GM23338 (cell line): ENCODE measurements at regions not wholly inside any gene's neighbourhood (a gene's known extent, or its start where the extent isn't known, plus 50 kb on each side); places are given as distances from the start of the nearest gene placed in this dataset.

ENCODE experiments used
- ATAC-seq: fragments of 200-7000 bp; cut with Tn5 transposase; 3 replicates; pipeline ENCODE4 v1.9.1; 2020
- DNase-seq: peaks from one replicate; pipeline ENCODE4 v3.0.0-alpha.2; 2015; ENCODE audit warnings: low spot score
- H2AFZ ChIP-seq: fragments of 200-600 bp; sonication (generic); 2 replicates; pipeline ENCODE4 v1.8.0; 2016; ENCODE audit warnings: antibody characterized with exemption, mild to moderate bottlenecking, moderate library complexity
- H3F3A ChIP-seq: fragments of 200-600 bp; sonication (generic); replicated peaks from 2 replicates; pipeline ENCODE4 v1.8.0; 2017; ENCODE audit warnings: antibody characterized with exemption, mixed run types, low read depth
- H3K27ac ChIP-seq: fragments of 200-600 bp; sonication (generic); 2 replicates; pipeline ENCODE4 v1.6.1; 2016; ENCODE audit warnings: low read depth
- H3K27me3 ChIP-seq: fragments of 200-600 bp; sonication (generic); 2 replicates; pipeline ENCODE4 v1.8.0; 2016; ENCODE audit warnings: mild to moderate bottlenecking, mixed run types, moderate library complexity; ENCODE audit not compliant: insufficient read depth
- H3K36me3 ChIP-seq: fragments of 200-600 bp; sonication (generic); 2 replicates; pipeline ENCODE4 v1.8.0; 2016; ENCODE audit warnings: mild to moderate bottlenecking; ENCODE audit not compliant: insufficient read depth
- H3K4me1 ChIP-seq: fragments of 200-600 bp; sonication (generic); 2 replicates; pipeline ENCODE4 v1.8.0; 2016; ENCODE audit warnings: mild to moderate bottlenecking, moderate library complexity; ENCODE audit not compliant: insufficient read depth
- H3K4me2 ChIP-seq: fragments of 200-600 bp; sonication (generic); 2 replicates; pipeline ENCODE4 v1.7.1; 2017; ENCODE audit warnings: mixed run types
- H3K4me3 ChIP-seq: fragments of 200-600 bp; sonication (generic); 2 replicates; pipeline ENCODE4 v1.6.1; 2016; ENCODE audit warnings: mixed run types
- H3K79me2 ChIP-seq: fragments of 200-600 bp; sonication (generic); replicated peaks from 2 replicates; pipeline ENCODE4 v1.8.0; 2017; ENCODE audit warnings: mild to moderate bottlenecking; ENCODE audit not compliant: insufficient read depth
- H3K9me2 ChIP-seq: fragments of 200-600 bp; sonication (generic); 2 replicates; pipeline ENCODE4 v1.8.0; 2017; ENCODE audit not compliant: insufficient read depth
- H4K20me1 ChIP-seq: fragments of 200-600 bp; sonication (generic); replicated peaks from 2 replicates; pipeline ENCODE4 v1.8.0; 2017; ENCODE audit warnings: mild to moderate bottlenecking; ENCODE audit not compliant: insufficient read depth
- H3K27ac Mint-ChIP-seq: 2 replicates; pipeline ENCODE4 v1.8.0; 2020; ENCODE audit warnings: inconsistent platforms, mild to moderate bottlenecking, moderate library complexity, mixed read lengths
- H3K27me3 Mint-ChIP-seq: 3 replicates; pipeline ENCODE4 v1.8.0; 2022; ENCODE audit warnings: low read depth, mild to moderate bottlenecking, moderate library complexity, mixed read lengths, inconsistent platforms; ENCODE audit not compliant: insufficient read depth, poor library complexity
- H3K36me3 Mint-ChIP-seq: 3 replicates; pipeline ENCODE4 v1.8.0; 2021; ENCODE audit warnings: low read depth, mild to moderate bottlenecking, inconsistent platforms, moderate library complexity, mixed read lengths
- H3K4me1 Mint-ChIP-seq: 3 replicates; pipeline ENCODE4 v1.8.0; 2020; ENCODE audit warnings: mild to moderate bottlenecking, inconsistent platforms, mixed read lengths
- H3K4me3 Mint-ChIP-seq: 3 replicates; pipeline ENCODE4 v1.8.0; 2021; ENCODE audit warnings: moderate library complexity, mild to moderate bottlenecking, inconsistent platforms, mixed read lengths
- H3K9me3 Mint-ChIP-seq: 3 replicates; pipeline ENCODE4 v1.8.0; 2020; ENCODE audit warnings: moderate library complexity, mild to moderate bottlenecking, inconsistent platforms, mixed read lengths
- CREB1 ChIP-seq: fragments of 250-450 bp; sonication (Bioruptor Pico); IDR thresholded peaks from 2 replicates; pipeline ENCODE4 v1.5.0; 2020; ENCODE audit warnings: low read depth, mild to moderate bottlenecking, moderate library complexity
- CTCF ChIP-seq, 2 experiments: fragments of 200-600 bp in 1 of 2; sonication (generic) in 1 of 2; conservative IDR thresholded peaks; 2 replicates each; pipeline versions ENCODE4 v1.5.1 to v1.6.1; 2016 to 2017; ENCODE audit warnings: antibody characterized with exemption in 2 of 2, low read depth in 2 of 2, mild to moderate bottlenecking in 2 of 2, moderate library complexity in 1 of 2
- ETS1 ChIP-seq: IDR thresholded peaks from 2 replicates; pipeline ENCODE4 v1.6.1; 2016; ENCODE audit warnings: antibody characterized with exemption
- EZH2 ChIP-seq: fragments of 200-600 bp; sonication (generic); IDR thresholded peaks from one replicate; pipeline ENCODE4 v1.8.0; 2017; ENCODE audit warnings: antibody characterized with exemption, mild to moderate bottlenecking, low read depth; ENCODE audit not compliant: unreplicated experiment
- EZH2phosphoT487 ChIP-seq: fragments of 200-600 bp; sonication (generic); IDR thresholded peaks from one replicate; pipeline ENCODE4 v1.8.1; 2018; ENCODE audit warnings: antibody characterized with exemption; ENCODE audit not compliant: unreplicated experiment
- JUNB ChIP-seq: IDR thresholded peaks from one replicate; pipeline ENCODE4 v1.6.1; 2016; ENCODE audit warnings: antibody characterized with exemption; ENCODE audit not compliant: unreplicated experiment
- NANOG ChIP-seq: IDR thresholded peaks from 2 replicates; pipeline ENCODE4 v1.6.1; 2016; ENCODE audit warnings: antibody characterized with exemption, borderline replicate concordance
- STAT1 ChIP-seq: IDR thresholded peaks from one replicate; pipeline ENCODE4 v1.6.1; 2016; ENCODE audit warnings: antibody characterized with exemption; ENCODE audit not compliant: unreplicated experiment
- ZNF114 ChIP-seq: fragments of 250-450 bp; sonication (Bioruptor Pico); IDR thresholded peaks from 2 replicates; pipeline ENCODE4 v1.5.0; 2020; ENCODE audit warnings: mild to moderate bottlenecking, moderate library complexity
- ZNF331 ChIP-seq: fragments of 250-450 bp; sonication (Bioruptor Pico); IDR thresholded peaks from 2 replicates; pipeline ENCODE4 v1.5.0; 2020; ENCODE audit warnings: low read depth, mild to moderate bottlenecking, moderate library complexity
- TF ChIP-seq, protein P1 (sequence below): IDR thresholded peaks from one replicate; pipeline ENCODE4 v1.6.1; 2018; ENCODE audit warnings: antibody characterized with exemption; ENCODE audit not compliant: unreplicated experiment
- TF ChIP-seq, protein P2 (sequence below): fragments of 250-450 bp; sonication (Bioruptor Pico); IDR thresholded peaks from 2 replicates; pipeline ENCODE4 v1.5.0; 2020; ENCODE audit warnings: mild to moderate bottlenecking, moderate library complexity

DNA sequence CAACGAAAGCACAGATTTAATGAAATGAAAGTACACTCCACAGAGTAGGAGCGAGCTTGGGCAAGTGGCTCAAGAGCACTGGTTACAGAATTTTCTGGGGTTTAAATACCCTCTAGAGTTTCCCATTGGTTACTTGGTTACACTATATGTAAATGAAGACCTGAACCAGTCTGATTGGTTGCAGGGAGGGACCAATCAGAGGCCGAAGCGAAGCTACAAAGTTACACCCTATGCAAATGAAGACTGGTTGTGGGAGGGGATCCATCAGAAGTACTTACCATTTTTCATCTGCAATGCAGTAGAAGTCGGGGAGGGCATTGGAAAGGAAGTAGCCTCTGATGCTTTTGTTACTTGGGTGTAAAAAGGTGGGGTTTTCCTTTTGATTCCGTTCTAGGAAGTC, 132.0 kb downstream of the PMP22 start:
- H3K4me3 Mint-ChIP-seq, result no peak overlapping the region
- no peak for DNase-seq
- no peak overlapping the region for H3K27ac Mint-ChIP-seq
- peaks cover 17% of the 10 kb centered on the region; the same call in 2 of the 3 replicates for H3K9me3 Mint-ChIP-seq
- TF ChIP-seq, protein P1, sequence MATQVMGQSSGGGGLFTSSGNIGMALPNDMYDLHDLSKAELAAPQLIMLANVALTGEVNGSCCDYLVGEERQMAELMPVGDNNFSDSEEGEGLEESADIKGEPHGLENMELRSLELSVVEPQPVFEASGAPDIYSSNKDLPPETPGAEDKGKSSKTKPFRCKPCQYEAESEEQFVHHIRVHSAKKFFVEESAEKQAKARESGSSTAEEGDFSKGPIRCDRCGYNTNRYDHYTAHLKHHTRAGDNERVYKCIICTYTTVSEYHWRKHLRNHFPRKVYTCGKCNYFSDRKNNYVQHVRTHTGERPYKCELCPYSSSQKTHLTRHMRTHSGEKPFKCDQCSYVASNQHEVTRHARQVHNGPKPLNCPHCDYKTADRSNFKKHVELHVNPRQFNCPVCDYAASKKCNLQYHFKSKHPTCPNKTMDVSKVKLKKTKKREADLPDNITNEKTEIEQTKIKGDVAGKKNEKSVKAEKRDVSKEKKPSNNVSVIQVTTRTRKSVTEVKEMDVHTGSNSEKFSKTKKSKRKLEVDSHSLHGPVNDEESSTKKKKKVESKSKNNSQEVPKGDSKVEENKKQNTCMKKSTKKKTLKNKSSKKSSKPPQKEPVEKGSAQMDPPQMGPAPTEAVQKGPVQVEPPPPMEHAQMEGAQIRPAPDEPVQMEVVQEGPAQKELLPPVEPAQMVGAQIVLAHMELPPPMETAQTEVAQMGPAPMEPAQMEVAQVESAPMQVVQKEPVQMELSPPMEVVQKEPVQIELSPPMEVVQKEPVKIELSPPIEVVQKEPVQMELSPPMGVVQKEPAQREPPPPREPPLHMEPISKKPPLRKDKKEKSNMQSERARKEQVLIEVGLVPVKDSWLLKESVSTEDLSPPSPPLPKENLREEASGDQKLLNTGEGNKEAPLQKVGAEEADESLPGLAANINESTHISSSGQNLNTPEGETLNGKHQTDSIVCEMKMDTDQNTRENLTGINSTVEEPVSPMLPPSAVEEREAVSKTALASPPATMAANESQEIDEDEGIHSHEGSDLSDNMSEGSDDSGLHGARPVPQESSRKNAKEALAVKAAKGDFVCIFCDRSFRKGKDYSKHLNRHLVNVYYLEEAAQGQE, result no peak
- no peak for TF ChIP-seq STAT1
- no peak for TF ChIP-seq ZNF114
- TF ChIP-seq NANOG, result no peak
- no peak for TF ChIP-seq EZH2phosphoT487
- TF ChIP-seq EZH2, result no peak
- TF ChIP-seq JUNB, result no peak
- no peak for TF ChIP-seq ETS1
- no peak for TF ChIP-seq ZNF331 (CRISPR knock-in tag)
- no peak for TF ChIP-seq CREB1 (CRISPR knock-in tag)
- TF ChIP-seq CTCF (conservative IDR thresholded peaks at IDR 0.05; ENCODE audit: low read depth in 2 of 2), result no peak
- TF ChIP-seq, protein P2, sequence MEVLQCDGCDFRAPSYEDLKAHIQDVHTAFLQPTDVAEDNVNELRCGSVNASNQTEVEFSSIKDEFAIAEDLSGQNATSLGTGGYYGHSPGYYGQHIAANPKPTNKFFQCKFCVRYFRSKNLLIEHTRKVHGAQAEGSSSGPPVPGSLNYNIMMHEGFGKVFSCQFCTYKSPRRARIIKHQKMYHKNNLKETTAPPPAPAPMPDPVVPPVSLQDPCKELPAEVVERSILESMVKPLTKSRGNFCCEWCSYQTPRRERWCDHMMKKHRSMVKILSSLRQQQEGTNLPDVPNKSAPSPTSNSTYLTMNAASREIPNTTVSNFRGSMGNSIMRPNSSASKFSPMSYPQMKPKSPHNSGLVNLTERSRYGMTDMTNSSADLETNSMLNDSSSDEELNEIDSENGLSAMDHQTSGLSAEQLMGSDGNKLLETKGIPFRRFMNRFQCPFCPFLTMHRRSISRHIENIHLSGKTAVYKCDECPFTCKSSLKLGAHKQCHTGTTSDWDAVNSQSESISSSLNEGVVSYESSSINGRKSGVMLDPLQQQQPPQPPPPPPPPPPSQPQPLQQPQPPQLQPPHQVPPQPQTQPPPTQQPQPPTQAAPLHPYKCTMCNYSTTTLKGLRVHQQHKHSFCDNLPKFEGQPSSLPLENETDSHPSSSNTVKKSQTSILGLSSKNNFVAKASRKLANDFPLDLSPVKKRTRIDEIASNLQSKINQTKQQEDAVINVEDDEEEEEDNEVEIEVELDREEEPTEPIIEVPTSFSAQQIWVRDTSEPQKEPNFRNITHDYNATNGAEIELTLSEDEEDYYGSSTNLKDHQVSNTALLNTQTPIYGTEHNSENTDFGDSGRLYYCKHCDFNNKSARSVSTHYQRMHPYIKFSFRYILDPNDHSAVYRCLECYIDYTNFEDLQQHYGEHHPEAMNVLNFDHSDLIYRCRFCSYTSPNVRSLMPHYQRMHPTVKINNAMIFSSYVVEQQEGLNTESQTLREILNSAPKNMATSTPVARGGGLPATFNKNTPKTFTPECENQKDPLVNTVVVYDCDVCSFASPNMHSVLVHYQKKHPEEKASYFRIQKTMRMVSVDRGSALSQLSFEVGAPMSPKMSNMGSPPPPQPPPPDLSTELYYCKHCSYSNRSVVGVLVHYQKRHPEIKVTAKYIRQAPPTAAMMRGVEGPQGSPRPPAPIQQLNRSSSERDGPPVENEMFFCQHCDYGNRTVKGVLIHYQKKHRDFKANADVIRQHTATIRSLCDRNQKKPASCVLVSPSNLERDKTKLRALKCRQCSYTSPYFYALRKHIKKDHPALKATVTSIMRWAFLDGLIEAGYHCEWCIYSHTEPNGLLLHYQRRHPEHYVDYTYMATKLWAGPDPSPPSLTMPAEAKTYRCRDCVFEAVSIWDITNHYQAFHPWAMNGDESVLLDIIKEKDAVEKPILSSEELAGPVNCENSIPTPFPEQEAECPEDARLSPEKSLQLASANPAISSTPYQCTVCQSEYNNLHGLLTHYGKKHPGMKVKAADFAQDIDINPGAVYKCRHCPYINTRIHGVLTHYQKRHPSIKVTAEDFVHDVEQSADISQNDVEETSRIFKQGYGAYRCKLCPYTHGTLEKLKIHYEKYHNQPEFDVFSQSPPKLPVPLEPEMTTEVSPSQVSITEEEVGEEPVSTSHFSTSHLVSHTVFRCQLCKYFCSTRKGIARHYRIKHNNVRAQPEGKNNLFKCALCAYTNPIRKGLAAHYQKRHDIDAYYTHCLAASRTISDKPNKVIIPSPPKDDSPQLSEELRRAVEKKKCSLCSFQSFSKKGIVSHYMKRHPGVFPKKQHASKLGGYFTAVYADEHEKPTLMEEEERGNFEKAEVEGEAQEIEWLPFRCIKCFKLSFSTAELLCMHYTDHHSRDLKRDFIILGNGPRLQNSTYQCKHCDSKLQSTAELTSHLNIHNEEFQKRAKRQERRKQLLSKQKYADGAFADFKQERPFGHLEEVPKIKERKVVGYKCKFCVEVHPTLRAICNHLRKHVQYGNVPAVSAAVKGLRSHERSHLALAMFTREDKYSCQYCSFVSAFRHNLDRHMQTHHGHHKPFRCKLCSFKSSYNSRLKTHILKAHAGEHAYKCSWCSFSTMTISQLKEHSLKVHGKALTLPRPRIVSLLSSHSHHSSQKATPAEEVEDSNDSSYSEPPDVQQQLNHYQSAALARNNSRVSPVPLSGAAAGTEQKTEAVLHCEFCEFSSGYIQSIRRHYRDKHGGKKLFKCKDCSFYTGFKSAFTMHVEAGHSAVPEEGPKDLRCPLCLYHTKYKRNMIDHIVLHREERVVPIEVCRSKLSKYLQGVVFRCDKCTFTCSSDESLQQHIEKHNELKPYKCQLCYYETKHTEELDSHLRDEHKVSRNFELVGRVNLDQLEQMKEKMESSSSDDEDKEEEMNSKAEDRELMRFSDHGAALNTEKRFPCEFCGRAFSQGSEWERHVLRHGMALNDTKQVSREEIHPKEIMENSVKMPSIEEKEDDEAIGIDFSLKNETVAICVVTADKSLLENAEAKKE (CRISPR knock-in tag), result no peak
- no peaks in the 10 kb centered on the region for H3K27me3 ChIP-seq
- H3K27me3 Mint-ChIP-seq, result peaks cover 4% of the 10 kb centered on the region
- H3K36me3 ChIP-seq, result no peaks in the 10 kb centered on the region
- H4K20me1 ChIP-seq, result no peaks in the 10 kb centered on the region
- ATAC-seq, result no peak
- H3K27ac ChIP-seq, result no peak overlapping the region
- no peaks in the 10 kb centered on the region for H3K79me2 ChIP-seq
- H3K9me2 ChIP-seq, result 0 out of 2 replicates have a peak, but pooled peaks cover 11% of the 10 kb centered on the region
- H3K4me1 ChIP-seq, result no peaks in the 10 kb centered on the region
- no peak overlapping the region for H3K4me3 ChIP-seq
- no peak overlapping the region for H2AFZ ChIP-seq
- H3K4me2 ChIP-seq, result no peak overlapping the region
- no peaks in the 10 kb centered on the region for H3F3A ChIP-seq
- H3K4me1 Mint-ChIP-seq, result no peaks in the 10 kb centered on the region
- peaks cover 5% of the 10 kb centered on the region; the same call in 2 of the 3 replicates for H3K36me3 Mint-ChIP-seq
